Keratinocyte (primary cell): ENCODE measurements at regions not wholly inside any gene's neighbourhood (a gene's known extent, or its start where the extent isn't known, plus 50 kb on each side); places are given as distances from the start of the nearest gene placed in this dataset.

Source experiments
- DNase-seq: peaks from one replicate; pipeline ENCODE4 v3.0.0-alpha.2; 2011; ENCODE audit warnings: low read depth, missing footprints, low spot score
- FAIRE-seq: peaks from 2 replicates; lab custom pipeline; 2011; peaks lifted over from hg19 to GRCh38; lab: Jason Lieb, UNC
- H2AFZ ChIP-seq: 2 replicates; pipeline ENCODE4 v1.6.0; 2012; ENCODE audit warnings: low read length, control low read depth, inconsistent platforms; ENCODE audit not compliant: control insufficient read depth
- H3K27ac ChIP-seq: 2 replicates; pipeline ENCODE4 v1.5.1; 2011; ENCODE audit warnings: low read length; ENCODE audit not compliant: control insufficient read depth, insufficient read depth
- H3K27me3 ChIP-seq: 3 replicates; pipeline ENCODE4 v1.6.0; 2011; ENCODE audit warnings: low read length; ENCODE audit not compliant: control insufficient read depth, insufficient read depth; ENCODE audit errors: extremely low read depth
- H3K36me3 ChIP-seq, 2 experiments: 2 replicates in 1 of 2; 3 replicates in 1 of 2; pipeline ENCODE4 v1.5.1; 2011; ENCODE audit warnings: low read length in 2 of 2, mild to moderate bottlenecking in 1 of 2; ENCODE audit not compliant: control insufficient read depth in 2 of 2, insufficient read depth in 2 of 2; ENCODE audit errors: extremely low read depth in 1 of 2
- H3K4me1 ChIP-seq: 3 replicates; pipeline ENCODE4 v1.5.1; 2011; ENCODE audit warnings: low read length; ENCODE audit not compliant: control insufficient read depth, insufficient read depth; ENCODE audit errors: extremely low read depth
- H3K4me2 ChIP-seq: 3 replicates; pipeline ENCODE4 v1.6.0; 2011; ENCODE audit warnings: low read depth, low read length; ENCODE audit not compliant: control insufficient read depth, insufficient read depth; ENCODE audit errors: extremely low read depth
- H3K4me3 ChIP-seq, 3 experiments: fragments of 200-600 bp in 1 of 3; sonication (generic) in 1 of 3; 2 replicates in 2 of 3; 3 replicates in 1 of 3; pipeline ENCODE4 v1.5.1; 2011 to 2016; ENCODE audit warnings: low read length in 3 of 3, mild to moderate bottlenecking in 3 of 3, control low read depth in 2 of 3, inconsistent platforms in 1 of 3, low read depth in 1 of 3, mixed read lengths in 1 of 3, mixed run types in 1 of 3, moderate library complexity in 1 of 3; ENCODE audit not compliant: control insufficient read depth in 2 of 3, insufficient read depth in 2 of 3; ENCODE audit errors: extremely low read depth in 1 of 3
- H3K79me2 ChIP-seq: 2 replicates; pipeline ENCODE4 v1.6.0; 2012; ENCODE audit warnings: low read length; ENCODE audit not compliant: control insufficient read depth, insufficient read depth
- H3K9ac ChIP-seq: 3 replicates; pipeline ENCODE4 v1.6.0; 2011; ENCODE audit warnings: low read length; ENCODE audit not compliant: control insufficient read depth, insufficient read depth; ENCODE audit errors: extremely low read depth
- H3K9me1 ChIP-seq: 3 replicates; pipeline ENCODE4 v1.6.0; 2011; ENCODE audit warnings: low read length; ENCODE audit not compliant: control insufficient read depth, insufficient read depth; ENCODE audit errors: extremely low read depth
- H3K9me3 ChIP-seq: 2 replicates; pipeline ENCODE4 v1.5.1; 2012; ENCODE audit warnings: low read depth, low read length; ENCODE audit not compliant: control insufficient read depth
- H4K20me1 ChIP-seq: 3 replicates; pipeline ENCODE4 v1.6.0; 2011; ENCODE audit warnings: low read length; ENCODE audit not compliant: control insufficient read depth, insufficient read depth; ENCODE audit errors: extremely low read depth
- EZH2 ChIP-seq: IDR thresholded peaks from one replicate; pipeline ENCODE4 v1.6.1; 2012; ENCODE audit warnings: inconsistent platforms, mild to moderate bottlenecking, low read length, moderate library complexity
- dilution Hi-C: fragments of 300-500 bp; cut with MboI; formaldehyde crosslinking; loops from one replicate; pipeline ENCODE4 v1.7.0; 2020; ENCODE audit warnings: low sequenced_read_pairs; ENCODE audit not compliant: extremely low pct_ligation_motif_present
- TF ChIP-seq, protein P1 (sequence below), 3 experiments: IDR thresholded peaks in 1 of 3; conservative IDR thresholded peaks in 1 of 3; optimal IDR thresholded peaks in 1 of 3; 2 replicates in 2 of 3; 3 replicates in 1 of 3; pipeline versions ENCODE3 to v1.5.1; 2011; ENCODE audit warnings: low read length in 3 of 3, mild to moderate bottlenecking in 3 of 3, moderate library complexity in 2 of 3, control low read depth in 1 of 3, inconsistent platforms in 1 of 3; ENCODE audit not compliant: insufficient read depth in 2 of 3; ENCODE audit errors: extremely low read depth in 1 of 3

DNA sequence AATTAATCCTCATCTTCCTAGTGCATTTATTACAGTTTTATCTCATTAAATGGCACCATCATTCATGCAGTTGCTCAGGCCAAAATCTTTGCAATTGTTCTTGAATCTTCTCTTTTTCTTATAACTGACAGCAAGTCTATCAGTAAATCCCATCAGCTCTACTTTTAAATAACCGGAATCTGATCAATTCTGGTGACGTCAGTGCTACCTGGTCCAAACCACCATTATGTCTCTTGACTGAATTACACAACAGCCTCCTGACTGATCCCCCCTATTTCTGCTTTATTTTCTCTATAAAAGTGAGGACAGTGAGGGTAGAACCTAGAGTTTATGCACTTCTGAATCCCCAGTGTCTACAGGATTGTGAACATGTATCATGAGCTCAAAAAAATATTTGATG lies 787.4 kb downstream of the AACS start:
- no peak for TF ChIP-seq EZH2
- TF ChIP-seq, protein P1, sequence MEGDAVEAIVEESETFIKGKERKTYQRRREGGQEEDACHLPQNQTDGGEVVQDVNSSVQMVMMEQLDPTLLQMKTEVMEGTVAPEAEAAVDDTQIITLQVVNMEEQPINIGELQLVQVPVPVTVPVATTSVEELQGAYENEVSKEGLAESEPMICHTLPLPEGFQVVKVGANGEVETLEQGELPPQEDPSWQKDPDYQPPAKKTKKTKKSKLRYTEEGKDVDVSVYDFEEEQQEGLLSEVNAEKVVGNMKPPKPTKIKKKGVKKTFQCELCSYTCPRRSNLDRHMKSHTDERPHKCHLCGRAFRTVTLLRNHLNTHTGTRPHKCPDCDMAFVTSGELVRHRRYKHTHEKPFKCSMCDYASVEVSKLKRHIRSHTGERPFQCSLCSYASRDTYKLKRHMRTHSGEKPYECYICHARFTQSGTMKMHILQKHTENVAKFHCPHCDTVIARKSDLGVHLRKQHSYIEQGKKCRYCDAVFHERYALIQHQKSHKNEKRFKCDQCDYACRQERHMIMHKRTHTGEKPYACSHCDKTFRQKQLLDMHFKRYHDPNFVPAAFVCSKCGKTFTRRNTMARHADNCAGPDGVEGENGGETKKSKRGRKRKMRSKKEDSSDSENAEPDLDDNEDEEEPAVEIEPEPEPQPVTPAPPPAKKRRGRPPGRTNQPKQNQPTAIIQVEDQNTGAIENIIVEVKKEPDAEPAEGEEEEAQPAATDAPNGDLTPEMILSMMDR (optimal IDR thresholded peaks at IDR 0.05 in 1 of 3, IDR thresholded peaks at IDR 0.05 in 1 of 3, conservative IDR thresholded peaks at IDR 0.05 in 1 of 3; ENCODE audit: extremely low read depth in 1 of 3, insufficient read depth in 2 of 3, low read length in 3 of 3): no peak
- Histone ChIP-seq H3K79me2 (no peaks in the 10 kb centered on the region), H4K20me1 (no peaks in the 10 kb centered on the region), H3K4me2 (no peak overlapping the region), H3K9me1 (no peaks in the 10 kb centered on the region), H3K27ac (no peak overlapping the region), H2AFZ (no peak overlapping the region), H3K9ac (no peak overlapping the region), H3K4me3 (no peak overlapping the region), H3K4me1 (no peaks in the 10 kb centered on the region), H3K27me3 (no peaks in the 10 kb centered on the region), H3K36me3 (no peaks in the 10 kb centered on the region), H3K9me3 (no peaks in the 10 kb centered on the region)
- dilution Hi-C loops: no loop called here
- FAIRE-seq (no peak), DNase-seq (no peak)

DNA sequence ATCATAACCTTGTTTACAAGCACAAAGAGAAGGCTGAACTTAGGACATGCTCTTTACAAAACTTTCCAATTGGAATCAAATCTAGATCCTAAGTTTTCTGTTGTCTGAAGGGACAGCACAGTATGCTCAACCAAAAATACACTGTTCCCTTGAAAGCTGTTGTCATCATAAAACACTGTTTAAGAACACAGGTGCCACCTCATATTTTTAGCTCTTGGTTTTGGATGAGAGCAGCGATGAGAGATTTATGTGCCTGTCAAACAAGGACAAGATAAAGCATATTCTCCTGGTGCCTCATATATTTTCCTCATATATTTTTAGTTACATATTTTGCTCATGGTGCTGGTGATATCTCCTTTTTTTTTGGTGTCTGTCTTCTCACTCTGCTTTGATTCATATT lies 788.4 kb downstream of the AACS start:
- Histone ChIP-seq H3K79me2 (no peaks in the 10 kb centered on the region), H4K20me1 (no peaks in the 10 kb centered on the region), H3K9me1 (no peaks in the 10 kb centered on the region), H3K27ac (no peak overlapping the region), H3K36me3 (no peaks in the 10 kb centered on the region), H2AFZ (no peak overlapping the region), H3K4me1 (no peaks in the 10 kb centered on the region), H3K4me2 (no peak overlapping the region), H3K9me3 (no peaks in the 10 kb centered on the region), H3K9ac (no peak overlapping the region), H3K27me3 (no peaks in the 10 kb centered on the region), H3K4me3 (no peak overlapping the region)
- TF ChIP-seq, protein P1 (optimal IDR thresholded peaks at IDR 0.05 in 1 of 3, IDR thresholded peaks at IDR 0.05 in 1 of 3, conservative IDR thresholded peaks at IDR 0.05 in 1 of 3; ENCODE audit: extremely low read depth in 1 of 3, insufficient read depth in 2 of 3, low read length in 3 of 3): no peak
- no peak for TF ChIP-seq EZH2
- DNase-seq (no peak), FAIRE-seq (no peak)
- dilution Hi-C loops: no loop called here
